Esophagus muscularis mucosa (tissue), 3 donors: ENCODE measurements at regions not wholly inside any gene's neighbourhood (a gene's known extent, or its start where the extent isn't known, plus 50 kb on each side); places are given as distances from the start of the nearest gene placed in this dataset.

Source experiments
- POLR2A ChIP-seq: fragments of 450-650 bp; IDR thresholded peaks from one replicate; pipeline ENCODE4 v1.6.1; 2017; ENCODE audit warnings: antibody characterized with exemption, moderate library complexity, mild to moderate bottlenecking, low read depth
- POLR2AphosphoS5 ChIP-seq, 2 donors: sonication (generic); formaldehyde crosslinking; IDR thresholded peaks; one replicate each; pipeline ENCODE4 v1.6.1; 2017; ENCODE audit warnings: antibody characterized with exemption in 2 of 2
- TF ChIP-seq, protein P1 (sequence below), 3 experiments: fragments of 200-600 bp in 2 of 3; fragments of 450-650 bp in 1 of 3; sonication (generic) in 2 of 3; IDR thresholded peaks; one replicate each; pipeline ENCODE4 v1.5.1; 2017 to 2019; ENCODE audit warnings: antibody characterized with exemption in 3 of 3, mild to moderate bottlenecking in 2 of 3, moderate library complexity in 1 of 3

DNA sequence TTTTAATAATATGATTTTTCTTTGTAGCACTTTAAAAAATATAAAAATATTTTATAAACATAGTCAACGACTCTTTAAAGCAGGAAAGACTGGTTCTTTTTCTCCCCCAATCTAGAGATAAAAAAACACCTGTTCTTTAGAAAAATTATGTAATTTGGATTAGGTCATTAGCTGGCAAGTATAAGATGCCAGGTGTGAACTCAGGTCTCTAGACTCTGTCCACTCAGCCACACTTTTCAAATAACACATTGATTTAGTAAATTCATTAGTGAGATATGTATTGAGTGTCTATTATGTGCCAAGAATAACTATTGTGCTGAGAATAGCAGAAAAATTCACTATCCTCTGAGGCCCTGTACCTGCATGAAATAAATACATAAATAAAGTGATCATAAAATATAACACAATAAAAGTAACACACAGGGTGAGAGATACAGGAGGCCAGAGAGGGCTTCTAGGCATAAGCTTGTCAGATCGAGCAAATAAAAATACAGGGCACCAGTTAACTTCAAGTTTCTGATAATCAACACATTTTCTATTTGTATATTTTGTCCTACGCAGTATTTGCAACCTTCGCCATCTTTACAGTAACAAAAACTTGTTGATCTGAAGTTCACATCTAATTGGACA, 867.1 kb upstream of the GBE1 start:
- TF ChIP-seq, protein P1, sequence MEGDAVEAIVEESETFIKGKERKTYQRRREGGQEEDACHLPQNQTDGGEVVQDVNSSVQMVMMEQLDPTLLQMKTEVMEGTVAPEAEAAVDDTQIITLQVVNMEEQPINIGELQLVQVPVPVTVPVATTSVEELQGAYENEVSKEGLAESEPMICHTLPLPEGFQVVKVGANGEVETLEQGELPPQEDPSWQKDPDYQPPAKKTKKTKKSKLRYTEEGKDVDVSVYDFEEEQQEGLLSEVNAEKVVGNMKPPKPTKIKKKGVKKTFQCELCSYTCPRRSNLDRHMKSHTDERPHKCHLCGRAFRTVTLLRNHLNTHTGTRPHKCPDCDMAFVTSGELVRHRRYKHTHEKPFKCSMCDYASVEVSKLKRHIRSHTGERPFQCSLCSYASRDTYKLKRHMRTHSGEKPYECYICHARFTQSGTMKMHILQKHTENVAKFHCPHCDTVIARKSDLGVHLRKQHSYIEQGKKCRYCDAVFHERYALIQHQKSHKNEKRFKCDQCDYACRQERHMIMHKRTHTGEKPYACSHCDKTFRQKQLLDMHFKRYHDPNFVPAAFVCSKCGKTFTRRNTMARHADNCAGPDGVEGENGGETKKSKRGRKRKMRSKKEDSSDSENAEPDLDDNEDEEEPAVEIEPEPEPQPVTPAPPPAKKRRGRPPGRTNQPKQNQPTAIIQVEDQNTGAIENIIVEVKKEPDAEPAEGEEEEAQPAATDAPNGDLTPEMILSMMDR (IDR thresholded peaks at IDR 0.05), result no peak
- no peak for TF ChIP-seq POLR2AphosphoS5 (IDR thresholded peaks at IDR 0.05)
- no peak for TF ChIP-seq POLR2A
